Osteoblast (primary cell): ENCODE measurements at regions not wholly inside any gene's neighbourhood (a gene's known extent, or its start where the extent isn't known, plus 50 kb on each side); places are given as distances from the start of the nearest gene placed in this dataset.

Experiments used
- DNase-seq: peaks from one replicate; pipeline ENCODE4 v3.0.0; 2011; ENCODE audit warnings: low spot score, mixed read lengths; ENCODE audit not compliant: insufficient read length; ENCODE audit errors: missing footprints
- H2AFZ ChIP-seq: 2 replicates; pipeline ENCODE4 v1.6.0; 2011; ENCODE audit warnings: mild to moderate bottlenecking, low read length
- H3K27ac ChIP-seq: 2 replicates; pipeline ENCODE4 v1.5.1; 2011; ENCODE audit warnings: mild to moderate bottlenecking, low read depth, low read length, moderate library complexity
- H3K27me3 ChIP-seq: 2 replicates; pipeline ENCODE4 v1.6.0; 2012; ENCODE audit warnings: mild to moderate bottlenecking, control low read depth, inconsistent platforms, low read length, moderate library complexity; ENCODE audit not compliant: insufficient read depth
- H3K36me3 ChIP-seq: 2 replicates; pipeline ENCODE4 v1.5.1; 2011; ENCODE audit warnings: mild to moderate bottlenecking, low read length, control low read depth, moderate library complexity; ENCODE audit not compliant: insufficient read depth
- H3K4me1 ChIP-seq: 2 replicates; pipeline ENCODE4 v1.5.1; 2011; ENCODE audit warnings: mild to moderate bottlenecking, low read length, control low read depth, moderate library complexity; ENCODE audit not compliant: insufficient read depth
- H3K4me2 ChIP-seq: 2 replicates; pipeline ENCODE4 v1.6.0; 2011; ENCODE audit warnings: mild to moderate bottlenecking, low read length; ENCODE audit not compliant: insufficient read depth
- H3K4me3 ChIP-seq: fragments of 200-600 bp; sonication (generic); 3 replicates; pipeline ENCODE4 v1.5.1; 2012; ENCODE audit warnings: mild to moderate bottlenecking, low read length, inconsistent platforms; ENCODE audit not compliant: insufficient read depth
- H3K79me2 ChIP-seq: 2 replicates; pipeline ENCODE4 v1.6.0; 2012; ENCODE audit warnings: mild to moderate bottlenecking, low read length, control low read depth, inconsistent platforms; ENCODE audit not compliant: insufficient read depth
- H3K9me3 ChIP-seq: 2 replicates; pipeline ENCODE4 v1.5.1; 2011; ENCODE audit warnings: low read depth, low read length, control low read depth
- H4K20me1 ChIP-seq: 2 replicates; pipeline ENCODE4 v1.6.0; 2012; ENCODE audit warnings: mild to moderate bottlenecking, low read length, control low read depth; ENCODE audit not compliant: insufficient read depth
- CTCF ChIP-seq: IDR thresholded peaks from 2 replicates; pipeline ENCODE4 v1.5.1; 2011; ENCODE audit warnings: mild to moderate bottlenecking, low read depth, low read length, moderate library complexity; ENCODE audit errors: extremely low read depth

GRCh38 chr10:123581656-123582055, 84.5 kb upstream of the GPR26 start:
- Histone ChIP-seq H2AFZ (no peak overlapping the region), H3K79me2 (no peaks in the 10 kb centered on the region), H3K36me3 (no peaks in the 10 kb centered on the region), H3K4me1 (no peaks in the 10 kb centered on the region), H3K4me2 (no peak overlapping the region), H4K20me1 (peaks cover 2% of the 10 kb centered on the region), H3K9me3 (no peaks in the 10 kb centered on the region), H3K4me3 (no peak overlapping the region), H3K27me3 (peaks cover 10% of the 10 kb centered on the region), H3K27ac (no peak overlapping the region)
- no peak for TF ChIP-seq CTCF
- no peak for DNase-seq

- Histone ChIP-seq H4K20me1 (peaks cover 2% of the 10 kb centered on the region), H3K4me3 (no peak overlapping the region), H3K36me3 (no peaks in the 10 kb centered on the region), H3K27me3 (peaks cover 10% of the 10 kb centered on the region), H3K4me2 (no peak overlapping the region), H2AFZ (no peak overlapping the region), H3K79me2 (no peaks in the 10 kb centered on the region), H3K27ac (no peak overlapping the region), H3K9me3 (no peaks in the 10 kb centered on the region), H3K4me1 (no peaks in the 10 kb centered on the region)
- TF ChIP-seq CTCF = peak; percentile 92
- peak; percentile 92 for DNase-seq
Measured at GRCh38 chr10:123582084-123582989, 83.8 kb upstream of the GPR26 start.

GRCh38 chr10:123583639-123584418, 82.3 kb upstream of the GPR26 start:
- Histone ChIP-seq H3K27me3 (peaks cover 10% of the 10 kb centered on the region), H3K4me2 (no peak overlapping the region)

More at GRCh38 chr10:123583639-123584418, 82.3 kb upstream of the GPR26 start:
- no peaks in the 10 kb centered on the region for H3K9me3 ChIP-seq
- H4K20me1 ChIP-seq = peaks cover 2% of the 10 kb centered on the region
- H3K4me1 ChIP-seq = no peaks in the 10 kb centered on the region
- no peak overlapping the region for H3K27ac ChIP-seq
- H3K79me2 ChIP-seq = no peaks in the 10 kb centered on the region
- no peak overlapping the region for H3K4me3 ChIP-seq
- H2AFZ ChIP-seq = no peak overlapping the region
- H3K36me3 ChIP-seq = no peaks in the 10 kb centered on the region
- TF ChIP-seq CTCF = peak; percentile 85
- peak; percentile 93 for DNase-seq
